Natural killer cell (primary cell): ENCODE measurements at regions not wholly inside any gene's neighbourhood (a gene's known extent, or its start where the extent isn't known, plus 50 kb on each side); places are given as distances from the start of the nearest gene placed in this dataset.

Experiments
- ATAC-seq, 3 donors: fragments of 150-1000 bp in 2 of 3; fragments of 200-7000 bp in 1 of 3; cut with Tn5 transposase; 1 replicate in 1 of 3; 2 replicates in 2 of 3; pipeline ENCODE4 v1.10.0; 2021; ENCODE audit warnings: mild to moderate bottlenecking in 2 of 3, moderate library complexity in 2 of 3
- DNase-seq, 2 donors: peaks; one replicate each; pipeline versions ENCODE4 v3.0.0 to v3.0.0-alpha.2; 2013 to 2021; ENCODE audit warnings: mixed read lengths in 1 of 2
- H3K27ac ChIP-seq: one replicate; pipeline ENCODE4 v1.5.1; 2013; ENCODE audit warnings: mild to moderate bottlenecking, low read length
- H3K27me3 ChIP-seq: one replicate; pipeline ENCODE4 v1.6.1; 2013; ENCODE audit warnings: low read length; ENCODE audit not compliant: control insufficient read depth, insufficient read depth
- H3K36me3 ChIP-seq: one replicate; pipeline ENCODE4 v1.6.1; 2013; ENCODE audit warnings: low read length; ENCODE audit not compliant: control insufficient read depth, insufficient read depth
- H3K4me1 ChIP-seq: one replicate; pipeline ENCODE4 v1.6.1; 2013; ENCODE audit warnings: low read length; ENCODE audit not compliant: control insufficient read depth, insufficient read depth
- H3K4me3 ChIP-seq: one replicate; pipeline ENCODE4 v1.5.1; 2013; ENCODE audit warnings: low read length
- H3K9me3 ChIP-seq: one replicate; pipeline ENCODE4 v1.6.1; 2013; ENCODE audit warnings: low read length; ENCODE audit not compliant: control insufficient read depth, insufficient read depth
- H3K27ac Mint-ChIP-seq, 2 donors: one replicate each; pipeline ENCODE4 v1.8.0; 2022; ENCODE audit warnings: mild to moderate bottlenecking in 2 of 2, mixed read lengths in 2 of 2, moderate library complexity in 1 of 2
- H3K27me3 Mint-ChIP-seq, 2 donors: one replicate each; pipeline ENCODE4 v1.8.0; 2022; ENCODE audit warnings: low read depth in 2 of 2, mixed read lengths in 2 of 2
- H3K36me3 Mint-ChIP-seq: one replicate; pipeline ENCODE4 v1.8.0; 2022; ENCODE audit warnings: mixed read lengths
- H3K4me1 Mint-ChIP-seq, 2 donors: one replicate each; pipeline ENCODE4 v1.8.0; 2022; ENCODE audit warnings: mixed read lengths in 2 of 2
- H3K4me3 Mint-ChIP-seq: one replicate; pipeline ENCODE4 v1.8.0; 2022; ENCODE audit warnings: mild to moderate bottlenecking, moderate library complexity, mixed read lengths
- H3K9me3 Mint-ChIP-seq, 2 donors: one replicate each; pipeline ENCODE4 v1.8.0; 2022; ENCODE audit warnings: mixed read lengths in 2 of 2
- WGBS: methylation state at CpG from one replicate; pipeline ENCODE4 v1.1.7; 2013; ENCODE audit warnings: missing lambda C conversion rate; ENCODE audit not compliant: insufficient coverage; 5-methylcytosine and 5-hydroxymethylcytosine counted together
- intact Hi-C: fragments of 100-400 bp; cut with micrococcal nuclease; formaldehyde crosslinking; loops from one replicate; pipeline ENCODE4 v1.14.2; 2022
- TF ChIP-seq, protein P1 (sequence below): fragments of 200-600 bp; IDR thresholded peaks from one replicate; pipeline ENCODE4 v1.8.0; 2022; ENCODE audit warnings: antibody characterized with exemption

- Histone ChIP-seq H3K27me3 (no peaks in the 10 kb centered on the region), H3K4me3 (no peak overlapping the region), H3K4me1 (no peaks in the 10 kb centered on the region), H3K27ac (no peak overlapping the region), H3K9me3 (no peaks in the 10 kb centered on the region), H3K36me3 (no peaks in the 10 kb centered on the region)
- no peak for ATAC-seq
- peaks cover 0 to 4% of the 10 kb centered on the region in 2 donors for H3K4me1 Mint-ChIP-seq
- H3K27me3 Mint-ChIP-seq = peaks cover 6% of the 10 kb centered on the region in 2 donors
- H3K27ac Mint-ChIP-seq = no peak overlapping the region
- no peak for DNase-seq
- H3K9me3 Mint-ChIP-seq = no peaks in the 10 kb centered on the region
- intact Hi-C loops = no loop called here
- no peak overlapping the region for H3K4me3 Mint-ChIP-seq
- TF ChIP-seq, protein P1, sequence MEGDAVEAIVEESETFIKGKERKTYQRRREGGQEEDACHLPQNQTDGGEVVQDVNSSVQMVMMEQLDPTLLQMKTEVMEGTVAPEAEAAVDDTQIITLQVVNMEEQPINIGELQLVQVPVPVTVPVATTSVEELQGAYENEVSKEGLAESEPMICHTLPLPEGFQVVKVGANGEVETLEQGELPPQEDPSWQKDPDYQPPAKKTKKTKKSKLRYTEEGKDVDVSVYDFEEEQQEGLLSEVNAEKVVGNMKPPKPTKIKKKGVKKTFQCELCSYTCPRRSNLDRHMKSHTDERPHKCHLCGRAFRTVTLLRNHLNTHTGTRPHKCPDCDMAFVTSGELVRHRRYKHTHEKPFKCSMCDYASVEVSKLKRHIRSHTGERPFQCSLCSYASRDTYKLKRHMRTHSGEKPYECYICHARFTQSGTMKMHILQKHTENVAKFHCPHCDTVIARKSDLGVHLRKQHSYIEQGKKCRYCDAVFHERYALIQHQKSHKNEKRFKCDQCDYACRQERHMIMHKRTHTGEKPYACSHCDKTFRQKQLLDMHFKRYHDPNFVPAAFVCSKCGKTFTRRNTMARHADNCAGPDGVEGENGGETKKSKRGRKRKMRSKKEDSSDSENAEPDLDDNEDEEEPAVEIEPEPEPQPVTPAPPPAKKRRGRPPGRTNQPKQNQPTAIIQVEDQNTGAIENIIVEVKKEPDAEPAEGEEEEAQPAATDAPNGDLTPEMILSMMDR = no peak
- WGBS = 91% methylated on average over 13 of the region's 13 CpGs
- no peaks in the 10 kb centered on the region for H3K36me3 Mint-ChIP-seq
These were observed 124.7 kb upstream of the ZNF217 start for GRCh38 chr20:53718142-53719021.

GRCh38 chr20:53716395-53716794, 122.8 kb upstream of the ZNF217 start:
- no peaks in the 10 kb centered on the region for H3K36me3 ChIP-seq
- H3K4me1 Mint-ChIP-seq = no peaks in the 10 kb centered on the region
- H3K4me3 Mint-ChIP-seq = no peak overlapping the region
- H3K4me3 ChIP-seq = no peak overlapping the region
- peaks cover 6% of the 10 kb centered on the region in 2 donors for H3K27me3 Mint-ChIP-seq
- TF ChIP-seq, protein P1 = no peak
- no peaks in the 10 kb centered on the region for H3K4me1 ChIP-seq
- DNase-seq (no peak), ATAC-seq (no peak)
- no peaks in the 10 kb centered on the region for H3K9me3 Mint-ChIP-seq
- intact Hi-C loops = no loop called here
- H3K36me3 Mint-ChIP-seq = no peaks in the 10 kb centered on the region
- H3K27ac Mint-ChIP-seq = peak overlapping the region in 1 of 2 donors; percentile 57
- WGBS = 81% methylated on average over 3 of the region's 6 CpGs
- no peak overlapping the region for H3K27ac ChIP-seq
- H3K27me3 ChIP-seq = no peaks in the 10 kb centered on the region
- H3K9me3 ChIP-seq = no peaks in the 10 kb centered on the region

DNA sequence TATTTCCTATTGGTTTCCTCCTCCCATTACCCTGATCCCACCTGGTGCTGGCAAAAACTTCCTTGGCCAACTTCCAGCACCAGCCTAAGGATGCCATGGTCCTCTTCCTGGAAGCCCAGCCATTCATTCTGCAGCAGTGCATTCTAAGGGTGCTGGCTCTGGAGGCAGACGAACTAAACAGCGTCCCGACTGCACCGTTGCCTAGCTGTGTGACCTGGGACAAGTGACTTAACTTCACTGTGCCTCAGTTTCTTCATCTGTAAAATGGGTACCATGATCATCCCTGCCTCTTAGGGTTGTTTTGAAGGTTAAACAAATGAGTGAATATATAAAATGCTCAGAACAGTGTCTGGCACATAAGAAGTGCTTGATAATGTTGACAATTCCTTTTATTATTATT, 120.9 kb upstream of the ZNF217 start:
- Histone ChIP-seq H3K27ac (no peak overlapping the region), H3K36me3 (no peaks in the 10 kb centered on the region), H3K4me1 (no peaks in the 10 kb centered on the region), H3K27me3 (no peaks in the 10 kb centered on the region), H3K4me3 (no peak overlapping the region), H3K9me3 (no peaks in the 10 kb centered on the region)
- ATAC-seq (no peak), DNase-seq (no peak)
- no peak overlapping the region for H3K27ac Mint-ChIP-seq
- WGBS = 99% methylated on average over 4 of the region's 4 CpGs
- H3K9me3 Mint-ChIP-seq = no peaks in the 10 kb centered on the region
- peaks cover 0 to 1% of the 10 kb centered on the region in 2 donors for H3K4me1 Mint-ChIP-seq
- H3K27me3 Mint-ChIP-seq = peaks cover 6% of the 10 kb centered on the region in 2 donors
- no peak overlapping the region for H3K4me3 Mint-ChIP-seq
- intact Hi-C loops = no loop called here
- TF ChIP-seq, protein P1 = no peak
- H3K36me3 Mint-ChIP-seq = no peaks in the 10 kb centered on the region
